SK-N-SH (cell line): ENCODE measurements at regions not wholly inside any gene's neighbourhood (a gene's known extent, or its start where the extent isn't known, plus 50 kb on each side); places are given as distances from the start of the nearest gene placed in this dataset.

Experiments
- CTCF ChIP-seq: fragments of 200-600 bp; sonication (generic); IDR thresholded peaks from 2 replicates; pipeline ENCODE4 v1.6.1; 2017; ENCODE audit warnings: antibody characterized with exemption, mild to moderate bottlenecking, moderate library complexity
- GABPA ChIP-seq: IDR thresholded peaks from 2 replicates; pipeline ENCODE4 v1.4.0; 2012; ENCODE audit warnings: low read depth, mild to moderate bottlenecking
- IRF3 ChIP-seq: fragments of 150-350 bp; IDR thresholded peaks from 2 replicates; pipeline ENCODE4 v1.6.1; 2016; ENCODE audit warnings: mild to moderate bottlenecking, low read depth, low read length
- JUND ChIP-seq: IDR thresholded peaks from 2 replicates; pipeline ENCODE4 v1.4.0; 2012
- MAX ChIP-seq: IDR thresholded peaks from 2 replicates; pipeline ENCODE4 v1.4.0; 2012; ENCODE audit warnings: low read depth
- MEF2A ChIP-seq: IDR thresholded peaks from 2 replicates; pipeline ENCODE4 v1.4.0; 2012; ENCODE audit warnings: low read depth, borderline replicate concordance
- MXI1 ChIP-seq: IDR thresholded peaks from 2 replicates; pipeline ENCODE4 v1.6.1; 2012; ENCODE audit warnings: mild to moderate bottlenecking, low read depth, low read length, improper control_type of control experiment
- POLR2AphosphoS5 ChIP-seq: IDR thresholded peaks from 2 replicates; pipeline ENCODE4 v1.6.1; 2012; ENCODE audit warnings: low read depth, low read length
- RAD21 ChIP-seq: IDR thresholded peaks from 2 replicates; pipeline ENCODE4 v1.6.1; 2012; ENCODE audit warnings: mild to moderate bottlenecking, low read length
- RXRA ChIP-seq: IDR thresholded peaks from 2 replicates; pipeline ENCODE4 v1.4.0; 2012; ENCODE audit warnings: low read depth, mild to moderate bottlenecking, borderline replicate concordance
- SIN3A ChIP-seq: IDR thresholded peaks from 2 replicates; pipeline ENCODE4 v1.6.1; 2012; ENCODE audit warnings: low read depth, mild to moderate bottlenecking, low read length, moderate library complexity, borderline replicate concordance
- TAF1 ChIP-seq: IDR thresholded peaks from 2 replicates; pipeline ENCODE4 v1.6.1; 2012; ENCODE audit warnings: low read depth, mild to moderate bottlenecking, low read length, moderate library complexity, borderline replicate concordance
- YY1 ChIP-seq: IDR thresholded peaks from 2 replicates; pipeline ENCODE4 v1.4.0; 2012; ENCODE audit warnings: low read depth, mild to moderate bottlenecking
- TF ChIP-seq, protein P1 (sequence below): IDR thresholded peaks from 2 replicates; pipeline ENCODE4 v1.4.0; 2012; ENCODE audit warnings: low read depth, borderline replicate concordance

- TF ChIP-seq RAD21: no peak
- TF ChIP-seq CTCF: no peak
- TF ChIP-seq TAF1: no peak
- TF ChIP-seq POLR2AphosphoS5: no peak
- no peak for TF ChIP-seq JUND
- no peak for TF ChIP-seq MXI1
- TF ChIP-seq, protein P1, sequence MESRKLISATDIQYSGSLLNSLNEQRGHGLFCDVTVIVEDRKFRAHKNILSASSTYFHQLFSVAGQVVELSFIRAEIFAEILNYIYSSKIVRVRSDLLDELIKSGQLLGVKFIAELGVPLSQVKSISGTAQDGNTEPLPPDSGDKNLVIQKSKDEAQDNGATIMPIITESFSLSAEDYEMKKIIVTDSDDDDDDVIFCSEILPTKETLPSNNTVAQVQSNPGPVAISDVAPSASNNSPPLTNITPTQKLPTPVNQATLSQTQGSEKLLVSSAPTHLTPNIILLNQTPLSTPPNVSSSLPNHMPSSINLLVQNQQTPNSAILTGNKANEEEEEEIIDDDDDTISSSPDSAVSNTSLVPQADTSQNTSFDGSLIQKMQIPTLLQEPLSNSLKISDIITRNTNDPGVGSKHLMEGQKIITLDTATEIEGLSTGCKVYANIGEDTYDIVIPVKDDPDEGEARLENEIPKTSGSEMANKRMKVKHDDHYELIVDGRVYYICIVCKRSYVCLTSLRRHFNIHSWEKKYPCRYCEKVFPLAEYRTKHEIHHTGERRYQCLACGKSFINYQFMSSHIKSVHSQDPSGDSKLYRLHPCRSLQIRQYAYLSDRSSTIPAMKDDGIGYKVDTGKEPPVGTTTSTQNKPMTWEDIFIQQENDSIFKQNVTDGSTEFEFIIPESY: no peak
- no peak for TF ChIP-seq GABPA
- no peak for TF ChIP-seq RXRA
- no peak for TF ChIP-seq SIN3A
- TF ChIP-seq IRF3: no peak
- no peak for TF ChIP-seq MAX
- no peak for TF ChIP-seq MEF2A
- no peak for TF ChIP-seq YY1
Measured at GRCh38 chr1:5348732-5349465, 643.3 kb downstream of the NPHP4 start.
